Astrocyte of the spinal cord (primary cell): ENCODE measurements at regions not wholly inside any gene's neighbourhood (a gene's known extent, or its start where the extent isn't known, plus 50 kb on each side); places are given as distances from the start of the nearest gene placed in this dataset.
A peak's percentile ranks its signal among the peaks of the same experiment; 100 is the strongest.

Source experiments
- DNase-seq: peaks from one replicate; pipeline ENCODE4 v3.0.0; 2011; ENCODE audit warnings: low read depth, low spot score
- H3K4me3 ChIP-seq: 2 replicates; pipeline ENCODE4 v1.5.1; 2011; ENCODE audit warnings: low read depth, mild to moderate bottlenecking, low read length, moderate library complexity
- in situ Hi-C: cut with HindIII; loops from 2 replicates; pipeline ENCODE4 v1.10.0; 2017; ENCODE audit warnings: low sequenced_read_pairs
- TF ChIP-seq, protein P1 (sequence below): IDR thresholded peaks from 2 replicates; pipeline ENCODE4 v1.5.1; 2012; ENCODE audit warnings: low read depth, mild to moderate bottlenecking, low read length, inconsistent platforms

DNA sequence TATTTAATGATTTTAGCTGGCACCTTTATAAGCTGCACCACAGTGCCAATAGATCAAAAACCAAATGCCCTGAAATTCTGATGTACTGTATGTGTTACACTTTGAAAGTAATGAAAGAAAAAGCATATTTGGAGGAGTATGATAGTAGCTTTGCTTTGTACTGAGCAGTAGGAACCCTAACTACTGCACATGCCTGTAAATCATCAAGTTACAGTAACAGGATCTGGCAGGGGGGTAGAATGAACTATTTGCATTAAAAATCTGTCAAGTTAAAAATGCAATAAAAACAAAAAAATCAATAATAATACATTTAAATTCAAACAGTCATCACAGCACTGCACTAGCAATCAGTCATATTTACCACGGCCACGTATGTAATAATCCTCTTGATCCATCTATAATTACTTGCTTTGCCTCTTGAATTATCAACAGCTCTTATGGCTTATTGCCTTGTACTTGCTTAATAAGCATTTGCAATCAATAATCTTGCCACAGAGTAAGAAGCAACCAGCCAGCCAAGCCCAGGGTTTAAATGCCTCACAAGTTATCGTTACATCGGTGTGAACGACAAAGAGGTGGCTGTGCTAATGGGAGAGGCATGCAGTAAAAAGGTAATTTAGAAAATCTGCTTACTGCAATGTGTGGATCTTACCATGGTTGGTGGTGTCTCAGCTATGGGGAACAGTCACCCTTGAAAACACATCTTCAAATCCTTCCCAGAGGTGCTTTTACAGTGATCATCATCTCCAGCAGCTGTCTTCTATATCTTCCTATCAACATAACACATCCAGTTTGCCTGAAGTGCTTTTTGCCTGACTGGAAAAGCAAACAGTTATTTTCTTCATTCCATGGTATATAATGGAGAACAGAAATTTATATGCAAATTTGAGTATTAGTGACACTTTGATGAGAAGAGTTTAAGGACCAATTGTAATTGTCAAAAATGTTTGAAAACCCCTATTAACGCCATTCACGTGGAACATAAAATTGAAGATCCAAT lies 1812.1 kb upstream of the ADGRL3 start:
- DNase-seq = no peak
- H3K4me3 ChIP-seq = no peak overlapping the region
- TF ChIP-seq, protein P1, sequence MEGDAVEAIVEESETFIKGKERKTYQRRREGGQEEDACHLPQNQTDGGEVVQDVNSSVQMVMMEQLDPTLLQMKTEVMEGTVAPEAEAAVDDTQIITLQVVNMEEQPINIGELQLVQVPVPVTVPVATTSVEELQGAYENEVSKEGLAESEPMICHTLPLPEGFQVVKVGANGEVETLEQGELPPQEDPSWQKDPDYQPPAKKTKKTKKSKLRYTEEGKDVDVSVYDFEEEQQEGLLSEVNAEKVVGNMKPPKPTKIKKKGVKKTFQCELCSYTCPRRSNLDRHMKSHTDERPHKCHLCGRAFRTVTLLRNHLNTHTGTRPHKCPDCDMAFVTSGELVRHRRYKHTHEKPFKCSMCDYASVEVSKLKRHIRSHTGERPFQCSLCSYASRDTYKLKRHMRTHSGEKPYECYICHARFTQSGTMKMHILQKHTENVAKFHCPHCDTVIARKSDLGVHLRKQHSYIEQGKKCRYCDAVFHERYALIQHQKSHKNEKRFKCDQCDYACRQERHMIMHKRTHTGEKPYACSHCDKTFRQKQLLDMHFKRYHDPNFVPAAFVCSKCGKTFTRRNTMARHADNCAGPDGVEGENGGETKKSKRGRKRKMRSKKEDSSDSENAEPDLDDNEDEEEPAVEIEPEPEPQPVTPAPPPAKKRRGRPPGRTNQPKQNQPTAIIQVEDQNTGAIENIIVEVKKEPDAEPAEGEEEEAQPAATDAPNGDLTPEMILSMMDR = no peak
- in situ Hi-C loops = no loop called here

DNA sequence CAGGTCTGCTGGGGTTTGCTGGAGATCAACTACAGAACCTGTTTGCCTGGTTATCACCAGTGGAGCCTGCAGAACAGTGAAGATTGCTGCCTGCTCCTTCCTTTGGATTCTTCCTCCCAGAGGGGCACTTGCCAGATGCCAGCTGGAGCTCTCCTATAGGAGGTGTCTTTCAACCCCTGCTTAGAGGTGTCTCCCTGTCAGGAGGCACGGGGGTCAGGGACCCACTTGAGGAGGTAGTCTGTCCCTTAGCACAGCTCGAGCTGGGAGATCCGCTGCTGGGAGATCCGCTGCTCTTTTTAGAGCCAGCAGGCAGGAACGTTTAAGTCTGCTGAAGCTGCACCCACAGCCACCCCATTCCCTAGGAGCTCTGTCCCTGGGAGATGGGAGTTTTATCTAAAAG lies 1806.3 kb upstream of the ADGRL3 start:
- H3K4me3 ChIP-seq = no peak overlapping the region
- in situ Hi-C loops = no loop called here
- TF ChIP-seq, protein P1 = no peak
- no peak for DNase-seq

DNA sequence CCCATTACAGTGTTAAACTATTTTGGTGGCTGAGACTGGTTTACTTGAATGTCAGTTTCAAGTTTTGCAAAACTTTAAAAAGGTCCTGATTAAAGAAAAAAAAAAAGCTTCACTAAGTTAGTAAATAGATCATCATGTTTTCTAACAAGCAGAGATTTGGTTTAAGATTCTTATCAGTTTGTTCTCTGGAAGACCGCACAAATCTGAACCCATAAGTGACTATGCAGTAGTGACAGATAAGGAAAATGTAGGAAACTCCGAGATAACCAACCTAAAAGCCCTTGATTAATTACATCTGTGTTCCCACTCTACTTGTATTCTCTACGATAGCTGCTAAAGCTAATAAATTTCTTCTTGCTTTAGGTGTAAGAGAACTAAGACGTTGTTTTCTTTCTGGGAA lies 1799.8 kb upstream of the ADGRL3 start:
- no peak overlapping the region for H3K4me3 ChIP-seq
- in situ Hi-C loops = no loop called here
- TF ChIP-seq, protein P1 = no peak
- no peak for DNase-seq

DNA sequence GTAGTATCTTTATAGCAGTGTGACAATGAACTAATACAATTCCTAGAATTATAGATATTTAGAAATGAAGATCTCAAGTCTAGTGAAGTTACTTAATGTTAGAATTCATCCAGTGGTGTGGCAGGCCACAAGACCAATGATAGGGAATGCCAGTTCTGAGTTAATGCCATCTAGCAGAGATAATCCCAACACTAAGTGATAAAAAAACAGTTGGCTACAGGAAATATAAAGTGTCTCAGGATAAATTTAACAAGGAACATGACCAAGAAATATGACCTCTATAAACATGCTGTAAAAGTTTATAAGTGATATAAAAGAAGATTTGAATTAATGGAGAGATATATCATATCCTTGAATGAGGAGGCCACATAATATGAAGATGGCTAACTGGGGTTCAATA lies 1790.5 kb upstream of the ADGRL3 start:
- in situ Hi-C loops = no loop called here
- no peak overlapping the region for H3K4me3 ChIP-seq
- TF ChIP-seq, protein P1 = no peak
- no peak for DNase-seq

DNA sequence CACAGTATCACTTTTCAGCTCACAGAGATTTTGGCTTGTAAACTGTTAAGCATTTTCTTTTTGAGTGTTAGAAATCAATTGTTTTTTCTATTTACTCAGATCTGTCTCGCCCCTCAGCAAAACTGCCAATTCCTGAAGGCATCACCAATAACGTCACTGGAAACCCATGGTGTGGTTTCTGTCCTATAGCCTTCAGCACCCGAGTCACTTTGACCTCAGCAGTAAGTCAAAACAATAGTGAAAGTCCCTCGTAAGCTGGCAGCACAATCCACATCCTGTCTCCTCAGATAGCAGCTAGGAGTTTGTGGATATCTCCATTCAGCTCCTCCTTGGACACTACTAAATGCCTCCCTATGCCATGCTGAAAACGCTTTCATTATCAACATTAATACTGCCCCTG lies 1787.4 kb upstream of the ADGRL3 start:
- in situ Hi-C loops = no loop called here

DNA sequence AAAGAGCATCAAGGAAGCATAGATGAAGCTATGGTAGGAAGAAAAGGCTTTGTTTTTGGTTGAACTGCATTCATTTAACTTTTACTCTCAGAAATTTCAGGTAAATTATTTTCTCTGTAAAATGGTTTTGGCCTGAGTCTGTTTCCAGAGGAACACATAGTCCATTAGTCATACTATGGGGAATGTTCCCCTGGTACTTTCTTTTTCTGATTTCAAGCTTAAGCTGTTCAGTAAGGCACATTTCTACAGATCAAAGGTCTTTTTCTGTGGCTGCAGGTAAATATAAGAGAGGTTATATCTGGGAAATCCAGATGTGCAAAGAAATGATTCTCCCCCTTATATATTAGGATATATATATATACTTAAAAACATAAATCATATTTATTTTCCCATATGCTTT lies 1744.4 kb upstream of the ADGRL3 start:
- peak; percentile 26 for DNase-seq
- in situ Hi-C loops = no loop called here

More for the DNA sequence above, 1787.4 kb upstream of the ADGRL3 start:
- no peak for DNase-seq
- TF ChIP-seq, protein P1 = no peak
- no peak overlapping the region for H3K4me3 ChIP-seq

More for the DNA sequence above, 1744.4 kb upstream of the ADGRL3 start:
- TF ChIP-seq, protein P1 = no peak
- no peak overlapping the region for H3K4me3 ChIP-seq
